Neuronal stem cell (in vitro differentiated cells): ENCODE measurements at regions not wholly inside any gene's neighbourhood (a gene's known extent, or its start where the extent isn't known, plus 50 kb on each side); places are given as distances from the start of the nearest gene placed in this dataset.
A peak's percentile ranks its signal among the peaks of the same experiment; 100 is the strongest.
"Not testable (repeated sequence)": the region's sequence is repeated elsewhere in the genome, so short reads cannot be mapped to it uniquely, and the experiment has no call there.

ENCODE experiments used
- DNase-seq: peaks from one replicate; pipeline ENCODE4 v3.0.0-alpha.2; 2013; ENCODE audit warnings: low spot score
- H2AFZ ChIP-seq: one replicate; pipeline ENCODE4 v1.6.1; 2013; ENCODE audit warnings: mild to moderate bottlenecking, low read length, inconsistent platforms
- H2AK5ac ChIP-seq: 2 replicates; pipeline ENCODE4 v1.6.1; 2013; ENCODE audit warnings: low read depth, mild to moderate bottlenecking, inconsistent platforms, low read length, moderate library complexity, mixed read lengths
- H2BK120ac ChIP-seq: 2 replicates; pipeline ENCODE4 v1.6.1; 2013; ENCODE audit warnings: low read depth, mild to moderate bottlenecking, inconsistent platforms, low read length, moderate library complexity, mixed read lengths
- H2BK12ac ChIP-seq: one replicate; pipeline ENCODE4 v1.6.1; 2013; ENCODE audit warnings: low read length, inconsistent platforms
- H2BK15ac ChIP-seq: 2 replicates; pipeline ENCODE4 v1.6.1; 2013; ENCODE audit warnings: mild to moderate bottlenecking, low read length, inconsistent platforms, mixed read lengths
- H2BK5ac ChIP-seq: one replicate; pipeline ENCODE4 v1.6.1; 2013; ENCODE audit warnings: inconsistent platforms, mild to moderate bottlenecking, low read length, moderate library complexity
- H3K14ac ChIP-seq: one replicate; pipeline ENCODE4 v1.6.1; 2013; ENCODE audit warnings: low read length, inconsistent platforms
- H3K18ac ChIP-seq: 2 replicates; pipeline ENCODE4 v1.6.1; 2013; ENCODE audit warnings: low read length, inconsistent platforms
- H3K23ac ChIP-seq: 2 replicates; pipeline ENCODE4 v1.6.1; 2013; ENCODE audit warnings: low read depth, mild to moderate bottlenecking, mixed read lengths, low read length, inconsistent platforms; ENCODE audit not compliant: poor library complexity
- H3K27ac ChIP-seq: replicated peaks from 3 replicates; pipeline ENCODE4 v1.5.1; 2013; ENCODE audit warnings: low read length, inconsistent platforms
- H3K27me3 ChIP-seq, 3 experiments: 2 replicates each; pipeline ENCODE4 v1.6.1; 2013; ENCODE audit warnings: low read length in 3 of 3, mild to moderate bottlenecking in 2 of 3, inconsistent platforms in 1 of 3, low read depth in 1 of 3, mixed read lengths in 1 of 3, moderate library complexity in 1 of 3; ENCODE audit not compliant: control insufficient read depth in 3 of 3, insufficient read depth in 3 of 3
- H3K36me3 ChIP-seq, 2 donors: replicated peaks in 1 of 2; 2 replicates each; pipeline ENCODE4 v1.6.1; 2013; ENCODE audit warnings: low read length in 2 of 2; ENCODE audit not compliant: control insufficient read depth in 2 of 2, insufficient read depth in 2 of 2
- H3K4ac ChIP-seq: 2 replicates; pipeline ENCODE4 v1.6.1; 2013; ENCODE audit warnings: inconsistent platforms, mild to moderate bottlenecking, low read length, moderate library complexity
- H3K4me1 ChIP-seq, 2 donors: 1 replicate in 1 of 2; 2 replicates in 1 of 2; pipeline ENCODE4 v1.6.1; 2013; ENCODE audit warnings: low read length in 2 of 2, low read depth in 1 of 2; ENCODE audit not compliant: control insufficient read depth in 2 of 2, insufficient read depth in 1 of 2
- H3K4me2 ChIP-seq: one replicate; pipeline ENCODE4 v1.6.1; 2013; ENCODE audit warnings: mild to moderate bottlenecking, low read length, inconsistent platforms; ENCODE audit not compliant: insufficient read depth, poor library complexity, severe bottlenecking
- H3K4me3 ChIP-seq, 2 donors: 2 replicates each; pipeline ENCODE4 v1.5.1; 2013; ENCODE audit warnings: low read length in 2 of 2, mild to moderate bottlenecking in 2 of 2, inconsistent platforms in 1 of 2, moderate library complexity in 1 of 2
- H3K79me1 ChIP-seq: one replicate; pipeline ENCODE4 v1.6.1; 2013; ENCODE audit warnings: low read depth, mild to moderate bottlenecking, inconsistent platforms, low read length, moderate library complexity
- H3K9ac ChIP-seq: one replicate; pipeline ENCODE4 v1.6.1; 2013; ENCODE audit warnings: mild to moderate bottlenecking, low read depth, low read length, inconsistent platforms; ENCODE audit not compliant: poor library complexity
- H3K9me3 ChIP-seq, 2 donors: replicated peaks in 1 of 2; 2 replicates each; pipeline versions ENCODE3 to v1.6.1; 2013; ENCODE audit warnings: low read length in 2 of 2, mild to moderate bottlenecking in 2 of 2, inconsistent platforms in 1 of 2, low read depth in 1 of 2, mixed read lengths in 1 of 2, moderate library complexity in 1 of 2; ENCODE audit not compliant: control insufficient read depth in 2 of 2, insufficient read depth in 1 of 2
- H4K8ac ChIP-seq: one replicate; pipeline ENCODE4 v1.6.1; 2013; ENCODE audit warnings: low read depth, mild to moderate bottlenecking, inconsistent platforms, low read length, moderate library complexity
- H4K91ac ChIP-seq: one replicate; pipeline ENCODE4 v1.6.1; 2013; ENCODE audit warnings: low read length, low read depth, mild to moderate bottlenecking, inconsistent platforms; ENCODE audit not compliant: poor library complexity
- WGBS, 2 donors: extraction: QIAGEN DNeasy Blood & Tissue Kit; methylation state at CpG; one replicate each; pipeline ENCODE4 v1.1.7; 2013; ENCODE audit warnings: missing lambda C conversion rate in 2 of 2, mixed read lengths in 1 of 2; ENCODE audit not compliant: insufficient read length in 2 of 2, insufficient replicate concordance in 1 of 2; ENCODE audit errors: extremely low coverage in 2 of 2; 5-methylcytosine and 5-hydroxymethylcytosine counted together

- H3K4me2 ChIP-seq, H2BK5ac ChIP-seq, H3K14ac ChIP-seq, H3K18ac ChIP-seq, H3K23ac ChIP-seq, H2BK120ac ChIP-seq, H2AK5ac ChIP-seq, DNase-seq, H3K27ac ChIP-seq, H2BK12ac ChIP-seq, H3K4me1 ChIP-seq, H4K8ac ChIP-seq, H3K27me3 ChIP-seq, H4K91ac ChIP-seq, H2AFZ ChIP-seq, H3K36me3 ChIP-seq, H2BK15ac ChIP-seq, H3K4ac ChIP-seq, H3K79me1 ChIP-seq, H3K4me3 ChIP-seq, H3K9ac ChIP-seq: not testable (repeated sequence)
- WGBS, 2 donors, result no CpG with 5 or more reads among the region's 3 CpGs
- peaks cover 22 to 31% of the 10 kb centered on the region in 2 donors for H3K9me3 ChIP-seq
These were observed 53.3 kb upstream of the ARL4D start for GRCh38 chr17:43345515-43345914.

GRCh38 chr17:43344685-43345084 is 54.1 kb upstream of the ARL4D start:
- H3K27ac ChIP-seq, result no peak overlapping the region
- H3K4me1 ChIP-seq, result no peaks in the 10 kb centered on the region
- peaks cover 19 to 28% of the 10 kb centered on the region in 2 donors for H3K9me3 ChIP-seq
- H4K91ac ChIP-seq, result no peak overlapping the region
- H2BK12ac ChIP-seq, result no peak overlapping the region
- H3K9ac ChIP-seq, result no peak overlapping the region
- no peak overlapping the region for H2BK5ac ChIP-seq
- H3K36me3 ChIP-seq, result no peaks in the 10 kb centered on the region
- H4K8ac ChIP-seq, result no peak overlapping the region
- H2BK15ac ChIP-seq, result no peak overlapping the region
- no peak overlapping the region for H2AFZ ChIP-seq
- no CpG with 5 or more reads among the region's 6 CpGs for WGBS, 2 donors
- DNase-seq, result no peak
- no peak overlapping the region for H3K4me2 ChIP-seq
- H3K4ac ChIP-seq, result no peak overlapping the region
- no peak overlapping the region for H3K14ac ChIP-seq
- no peaks in the 10 kb centered on the region for H3K27me3 ChIP-seq
- H2BK120ac ChIP-seq, result no peak overlapping the region
- H3K23ac ChIP-seq, result no peak overlapping the region
- H3K18ac ChIP-seq, result no peak overlapping the region
- H3K4me3 ChIP-seq, result peak overlapping the region in 1 of 2 donors; percentile 13
- no peaks in the 10 kb centered on the region for H3K79me1 ChIP-seq
- H2AK5ac ChIP-seq, result no peak overlapping the region

- H4K8ac ChIP-seq, result no peak overlapping the region
- no peak overlapping the region for H3K14ac ChIP-seq
- no peak overlapping the region for H2BK120ac ChIP-seq
- no peaks in the 10 kb centered on the region for H3K27me3 ChIP-seq
- H3K23ac ChIP-seq, result no peak overlapping the region
- no CpG with 5 or more reads among the region's 5 CpGs for WGBS, 2 donors
- no peaks in the 10 kb centered on the region for H3K36me3 ChIP-seq
- H3K9ac ChIP-seq, result no peak overlapping the region
- H2AK5ac ChIP-seq, result no peak overlapping the region
- H2BK12ac ChIP-seq, result no peak overlapping the region
- peaks cover 6 to 7% of the 10 kb centered on the region in 2 donors for H3K9me3 ChIP-seq
- H3K27ac ChIP-seq, result no peak overlapping the region
- no peak overlapping the region for H3K4me2 ChIP-seq
- H4K91ac ChIP-seq, result no peak overlapping the region
- H2BK15ac ChIP-seq, result no peak overlapping the region
- H2AFZ ChIP-seq, result no peak overlapping the region
- no peaks in the 10 kb centered on the region for H3K4me1 ChIP-seq
- no peak overlapping the region for H3K4ac ChIP-seq
- no peak for DNase-seq
- no peaks in the 10 kb centered on the region for H3K79me1 ChIP-seq
- no peak overlapping the region for H2BK5ac ChIP-seq
- H3K4me3 ChIP-seq, result no peak overlapping the region
- H3K18ac ChIP-seq, result no peak overlapping the region
These were observed 56.3 kb upstream of the ARL4D start for GRCh38 chr17:43342589-43342890.

- no peak overlapping the region for H4K8ac ChIP-seq
- H2BK5ac ChIP-seq, result no peak overlapping the region
- H3K4me2 ChIP-seq, result no peak overlapping the region
- no peak overlapping the region for H3K18ac ChIP-seq
- H3K14ac ChIP-seq, result no peak overlapping the region
- no peak overlapping the region for H3K23ac ChIP-seq
- no peak overlapping the region for H4K91ac ChIP-seq
- no peaks in the 10 kb centered on the region for H3K79me1 ChIP-seq
- H2AK5ac ChIP-seq, result no peak overlapping the region
- no peak overlapping the region for H2BK12ac ChIP-seq
- H3K27me3 ChIP-seq, result no peaks in the 10 kb centered on the region
- H3K27ac ChIP-seq, result no peak overlapping the region
- H3K36me3 ChIP-seq, result no peaks in the 10 kb centered on the region
- DNase-seq, result no peak
- H3K9me3 ChIP-seq, result peaks cover under 1 to 2% of the 10 kb centered on the region in 2 donors
- no peak overlapping the region for H2BK120ac ChIP-seq
- H3K9ac ChIP-seq, result no peak overlapping the region
- H3K4ac ChIP-seq, result no peak overlapping the region
- no peaks in the 10 kb centered on the region for H3K4me1 ChIP-seq
- H2BK15ac ChIP-seq, result no peak overlapping the region
- WGBS, 2 donors, result no CpG with 5 or more reads among the region's 7 CpGs
- H2AFZ ChIP-seq, result no peak overlapping the region
- no peak overlapping the region for H3K4me3 ChIP-seq
These were observed 56.8 kb upstream of the ARL4D start for GRCh38 chr17:43341715-43342588.
